Subcutaneous abdominal adipose tissue (tissue), 5 donors: ENCODE measurements at regions not wholly inside any gene's neighbourhood (a gene's known extent, or its start where the extent isn't known, plus 50 kb on each side); places are given as distances from the start of the nearest gene placed in this dataset.

Source experiments
- H3K27ac ChIP-seq: one replicate; pipeline ENCODE4 v1.7.0; 2013; ENCODE audit warnings: low read depth, mild to moderate bottlenecking, inconsistent platforms, low read length, moderate library complexity
- H3K27me3 ChIP-seq, 5 donors: one replicate each; pipeline ENCODE4 v1.7.0; 2013; ENCODE audit warnings: low read length in 5 of 5, inconsistent platforms in 1 of 5; ENCODE audit not compliant: control insufficient read depth in 5 of 5, insufficient read depth in 4 of 5
- H3K36me3 ChIP-seq, 5 donors: one replicate each; pipeline ENCODE4 v1.7.0; 2013; ENCODE audit warnings: low read length in 5 of 5; ENCODE audit not compliant: control insufficient read depth in 5 of 5, insufficient read depth in 5 of 5
- H3K4me1 ChIP-seq, 5 donors: one replicate each; pipeline ENCODE4 v1.7.0; 2013; ENCODE audit warnings: low read length in 5 of 5, mild to moderate bottlenecking in 3 of 5, moderate library complexity in 1 of 5; ENCODE audit not compliant: control insufficient read depth in 5 of 5, insufficient read depth in 5 of 5
- H3K4me3 ChIP-seq, 5 donors: one replicate each; pipeline ENCODE4 v1.7.0; 2013; ENCODE audit warnings: low read length in 5 of 5, low read depth in 1 of 5
- H3K9ac ChIP-seq, 5 donors: one replicate each; pipeline ENCODE4 v1.7.0; 2013; ENCODE audit warnings: low read length in 5 of 5, mild to moderate bottlenecking in 4 of 5, moderate library complexity in 3 of 5
- H3K9me3 ChIP-seq, 5 donors: one replicate each; pipeline ENCODE4 v1.7.0; 2013; ENCODE audit warnings: low read length in 5 of 5; ENCODE audit not compliant: control insufficient read depth in 5 of 5
- donor health status: healthy.
- donor health status: healthy.
- donor health status: healthy.
- donor health status: healthy.
- donor health status: healthy.

- peak overlapping the region; percentile 42 for H3K27ac ChIP-seq
- peaks cover 0 to 27% (median 20%) of the 10 kb centered on the region in 5 donors for H3K4me1 ChIP-seq
- no peaks in the 10 kb centered on the region for H3K36me3 ChIP-seq
- peaks cover 0 to 3% (median 0%) of the 10 kb centered on the region in 5 donors for H3K27me3 ChIP-seq
- peaks cover 0 to 3% (median 0%) of the 10 kb centered on the region in 5 donors for H3K9me3 ChIP-seq
- no peak overlapping the region for H3K4me3 ChIP-seq
- no peak overlapping the region for H3K9ac ChIP-seq
These were observed 75.0 kb upstream of the FAM9C start for GRCh38 chrX:13119386-13119785.

DNA sequence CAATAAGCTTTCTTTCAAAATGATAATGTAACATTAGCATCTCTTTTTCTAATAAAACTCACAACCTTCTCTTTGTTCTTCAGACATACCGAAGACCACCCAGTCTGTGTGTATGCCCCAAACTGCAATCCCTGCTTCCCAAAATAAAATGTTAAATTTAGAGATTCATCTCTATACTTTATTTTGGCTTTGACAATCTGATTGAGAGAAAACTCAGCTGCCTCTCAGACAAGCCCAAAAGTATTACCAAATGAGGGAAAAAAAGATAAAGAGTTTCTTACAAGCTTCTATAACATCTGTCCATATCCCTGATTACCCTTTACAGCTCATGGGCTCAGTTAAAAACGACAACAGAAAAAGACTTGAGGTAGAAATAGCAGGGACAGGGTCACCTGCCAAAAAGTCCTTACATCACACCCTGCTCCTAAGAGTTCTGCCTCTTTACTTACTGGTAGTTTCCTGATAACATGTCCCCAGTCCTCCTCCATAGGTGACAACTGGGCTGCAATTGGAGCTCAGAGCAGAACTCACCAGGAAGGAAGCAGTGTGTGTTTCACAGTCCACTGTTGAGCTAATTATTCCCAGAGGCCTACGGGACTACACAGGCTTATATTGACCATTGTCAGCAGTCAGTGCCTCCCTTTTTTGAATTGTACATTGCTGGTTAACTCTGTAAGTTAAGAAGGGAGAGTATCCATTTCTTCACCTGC lies 70.9 kb upstream of the FAM9C start:
- Histone ChIP-seq H3K4me1 (peaks cover 0 to 13% (median 4%) of the 10 kb centered on the region in 5 donors), H3K9me3 (peaks cover 0 to 3% (median 0%) of the 10 kb centered on the region in 5 donors), H3K36me3 (no peaks in the 10 kb centered on the region), H3K27me3 (peaks cover 0 to 5% (median 0%) of the 10 kb centered on the region in 5 donors), H3K27ac (peak overlapping the region; percentile 24), H3K9ac (no peak overlapping the region), H3K4me3 (no peak overlapping the region)

DNA sequence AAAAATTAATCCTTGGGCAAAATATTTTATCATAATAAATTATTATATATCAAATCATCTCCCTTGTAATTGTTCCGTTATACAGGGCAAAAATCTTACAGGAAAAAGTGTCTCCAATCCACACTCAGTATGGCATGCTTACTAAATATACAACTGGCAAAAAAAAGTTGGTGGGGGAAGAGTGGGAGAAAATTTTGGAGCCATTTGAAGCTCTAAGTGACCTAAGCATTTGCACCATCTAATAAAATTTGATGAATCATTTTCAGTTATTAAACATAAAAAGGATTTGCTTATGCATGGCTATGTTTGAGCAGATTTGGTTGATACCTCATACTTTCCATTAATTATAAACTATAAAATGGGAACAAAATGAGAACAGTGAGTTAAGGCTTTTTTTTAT lies 68.1 kb upstream of the FAM9C start:
- Histone ChIP-seq H3K4me3 (no peak overlapping the region), H3K9ac (no peak overlapping the region), H3K4me1 (peaks cover 0 to 16% (median 2%) of the 10 kb centered on the region in 5 donors), H3K27ac (no peak overlapping the region), H3K27me3 (peaks cover 0 to 3% (median 0%) of the 10 kb centered on the region in 5 donors), H3K36me3 (no peaks in the 10 kb centered on the region), H3K9me3 (peaks cover 0 to 3% (median 0%) of the 10 kb centered on the region in 5 donors)

DNA sequence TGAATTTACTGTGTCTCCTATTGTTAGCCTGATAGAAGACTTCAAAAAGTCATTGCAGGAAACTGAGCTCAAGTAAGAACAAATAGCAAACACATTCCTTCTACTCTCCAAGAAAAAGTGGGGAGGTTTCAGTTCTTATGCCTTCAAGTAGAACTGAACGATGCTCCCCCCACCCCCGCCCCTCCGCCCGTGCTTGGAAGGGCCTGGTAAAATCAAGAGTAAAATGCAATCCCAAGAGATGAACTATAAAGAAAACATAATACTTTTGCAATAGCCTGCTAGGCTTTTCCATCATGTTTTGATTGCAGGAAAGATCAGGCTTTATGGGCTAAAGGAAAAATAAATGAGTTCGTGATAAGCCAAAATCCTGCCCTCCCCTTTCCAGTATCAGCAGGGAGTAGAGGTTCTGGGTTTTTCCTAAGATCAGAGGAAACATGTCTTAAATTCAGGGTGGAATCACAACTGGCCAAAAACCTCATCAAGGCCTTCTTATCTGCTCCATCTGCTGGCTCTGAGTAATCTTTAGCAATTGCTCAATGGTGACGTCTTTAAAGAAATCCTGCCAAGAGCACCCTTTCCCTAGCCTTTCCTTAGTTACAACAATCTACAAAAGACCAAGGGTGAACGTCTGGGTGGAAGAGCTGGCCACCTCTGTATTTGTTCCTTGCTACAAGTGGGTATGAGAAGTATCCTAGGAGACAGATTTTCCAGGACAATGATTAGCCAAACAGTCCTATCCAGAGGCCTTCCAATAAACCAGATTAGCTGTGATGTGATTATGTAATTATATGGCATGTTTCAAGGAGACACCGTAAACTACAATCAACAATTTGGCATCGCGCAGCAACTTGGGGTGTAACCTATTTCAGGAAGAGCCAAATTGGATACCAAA lies 66.3 kb upstream of the FAM9C start:
- Histone ChIP-seq H3K36me3 (no peaks in the 10 kb centered on the region), H3K9ac (no peak overlapping the region), H3K4me3 (no peak overlapping the region), H3K4me1 (peaks cover 0 to 18% (median 2%) of the 10 kb centered on the region in 5 donors), H3K27me3 (peaks cover 0 to 3% (median 0%) of the 10 kb centered on the region in 5 donors), H3K27ac (peak overlapping the region; percentile 87), H3K9me3 (peaks cover 0 to 3% (median 0%) of the 10 kb centered on the region in 5 donors)

DNA sequence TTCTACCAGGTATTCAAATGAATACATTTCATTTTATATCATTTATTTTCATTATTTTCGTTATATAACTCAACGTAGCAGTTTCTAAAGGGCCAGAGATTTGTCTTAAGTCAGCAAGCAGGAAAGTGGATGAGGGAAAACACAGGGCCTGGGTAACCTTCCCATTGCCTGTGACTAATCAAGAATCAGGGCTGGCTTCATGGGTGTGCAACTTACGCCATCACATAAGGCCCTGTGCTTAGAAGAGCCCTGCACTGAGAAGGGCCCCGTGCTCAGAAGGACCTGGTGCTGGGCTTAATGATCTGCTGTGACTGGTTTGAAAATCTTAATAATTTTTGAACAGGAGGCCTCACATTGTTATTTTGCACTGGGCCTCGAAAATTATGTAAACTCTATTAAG lies 65.4 kb upstream of the FAM9C start:
- H3K27ac ChIP-seq: peak overlapping the region; percentile 87
- H3K9me3 ChIP-seq: peaks cover 0 to 3% (median 0%) of the 10 kb centered on the region in 5 donors
- peaks cover 0 to 3% (median 0%) of the 10 kb centered on the region in 5 donors for H3K27me3 ChIP-seq
- peak overlapping the region in 1 of 5 donors; percentile 24 for H3K9ac ChIP-seq
- H3K4me3 ChIP-seq: no peak overlapping the region
- peaks cover 0 to 14% (median 2%) of the 10 kb centered on the region in 5 donors for H3K4me1 ChIP-seq
- H3K36me3 ChIP-seq: no peaks in the 10 kb centered on the region

DNA sequence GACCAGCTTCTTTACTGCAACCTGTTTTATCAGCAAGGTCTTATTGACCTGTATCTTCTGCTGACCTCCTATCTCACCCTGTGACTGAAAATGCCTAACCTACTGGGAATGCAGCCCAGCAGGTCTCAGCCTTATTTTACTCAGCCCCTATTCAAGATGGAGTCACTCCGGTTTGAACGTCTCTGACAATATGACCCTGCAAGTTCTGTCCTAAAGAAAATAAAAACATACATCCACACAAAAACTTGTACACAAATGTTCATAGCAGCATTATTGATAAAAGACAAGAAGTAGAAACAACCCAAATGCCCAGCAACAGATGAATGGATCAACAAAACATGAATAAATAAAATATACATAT lies 59.5 kb upstream of the FAM9C start:
- Histone ChIP-seq H3K4me1 (peaks cover 3 to 42% (median 17%) of the 10 kb centered on the region in 5 donors), H3K27ac (no peak overlapping the region), H3K9ac (no peak overlapping the region), H3K9me3 (no peaks in the 10 kb centered on the region), H3K4me3 (no peak overlapping the region), H3K36me3 (no peaks in the 10 kb centered on the region), H3K27me3 (peaks cover 0 to under 1% (median 0%) of the 10 kb centered on the region in 5 donors)

- H3K4me3 ChIP-seq: no peak overlapping the region
- H3K4me1 ChIP-seq: peaks cover 3 to 42% (median 17%) of the 10 kb centered on the region in 5 donors
- H3K36me3 ChIP-seq: no peaks in the 10 kb centered on the region
- no peaks in the 10 kb centered on the region for H3K9me3 ChIP-seq
- H3K27me3 ChIP-seq: no peaks in the 10 kb centered on the region
- H3K9ac ChIP-seq: no peak overlapping the region
- H3K27ac ChIP-seq: no peak overlapping the region
These were observed 58.9 kb upstream of the FAM9C start for GRCh38 chrX:13103188-13103913.

- peaks cover 3 to 42% (median 17%) of the 10 kb centered on the region in 5 donors for H3K4me1 ChIP-seq
- H3K4me3 ChIP-seq: no peak overlapping the region
- peak overlapping the region; percentile 50 for H3K27ac ChIP-seq
- H3K9ac ChIP-seq: no peak overlapping the region
- H3K9me3 ChIP-seq: no peaks in the 10 kb centered on the region
- no peaks in the 10 kb centered on the region for H3K27me3 ChIP-seq
- no peaks in the 10 kb centered on the region for H3K36me3 ChIP-seq
These were observed 58.2 kb upstream of the FAM9C start for GRCh38 chrX:13102636-13103035.

- Histone ChIP-seq H3K4me1 (peaks cover 3 to 40% (median 17%) of the 10 kb centered on the region in 5 donors), H3K4me3 (peak overlapping the region in 1 of 5 donors; percentile 14), H3K27ac (peak overlapping the region; percentile 68), H3K9me3 (no peaks in the 10 kb centered on the region), H3K9ac (no peak overlapping the region), H3K27me3 (no peaks in the 10 kb centered on the region), H3K36me3 (no peaks in the 10 kb centered on the region)
These were observed 57.2 kb upstream of the FAM9C start for GRCh38 chrX:13101441-13102139.
